DMS114 treated with DMSO at 0.1 percent for 48 hours (cell line): ENCODE measurements at regions not wholly inside any gene's neighbourhood (a gene's known extent, or its start where the extent isn't known, plus 50 kb on each side); places are given as distances from the start of the nearest gene placed in this dataset.

Experiments used
- DNase-seq: peaks from one replicate; lab custom pipeline; 2025; ENCODE audit not compliant: unreplicated experiment; lab: John Stamatoyannopoulos, UW

DNA sequence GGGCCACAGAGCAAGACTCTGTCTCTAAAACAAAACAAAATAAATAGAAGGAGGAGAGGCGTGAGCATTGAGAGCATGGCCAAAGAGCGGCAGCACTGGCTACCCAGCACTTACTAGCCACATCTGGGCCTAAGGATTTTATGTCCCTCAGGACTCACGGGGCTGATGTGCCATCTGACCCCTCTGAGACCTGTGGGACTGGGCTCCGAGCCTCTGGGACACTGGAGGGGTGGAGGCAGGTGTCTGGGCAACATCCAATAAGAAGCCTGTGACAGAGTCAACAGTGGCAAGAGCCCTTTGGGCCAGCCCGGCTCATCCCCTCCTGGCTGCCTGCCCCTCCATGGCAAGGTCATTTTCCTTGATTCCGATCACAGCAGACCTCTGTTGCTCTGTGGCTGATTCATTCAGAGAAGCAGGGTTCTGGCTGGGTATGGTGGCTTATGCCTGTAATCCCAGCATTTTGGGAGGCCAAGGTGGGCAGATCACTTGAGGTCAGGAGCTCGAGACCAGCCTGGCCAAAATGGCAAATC lies 60.7 kb downstream of the RRM2 start:
- DNase-seq: no peak

DNA sequence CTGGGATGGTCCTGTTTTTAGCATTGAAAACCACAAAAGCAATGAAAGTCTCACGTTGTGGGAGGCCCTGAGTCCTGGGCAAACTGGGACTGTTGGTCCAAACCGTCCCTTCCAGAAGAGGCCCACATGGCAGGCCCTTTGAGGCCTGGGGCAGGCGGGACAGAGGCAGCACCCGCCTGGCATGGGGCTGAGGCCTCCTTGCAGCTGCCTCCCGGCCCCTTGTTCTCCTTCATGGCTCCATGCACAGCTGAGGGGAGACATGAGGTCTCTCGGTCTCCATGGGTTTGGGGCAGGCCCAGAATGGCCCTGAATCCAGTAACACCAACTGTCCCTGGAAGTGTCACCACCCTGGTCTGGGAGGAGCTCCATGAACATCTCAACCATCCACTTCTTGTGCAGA lies 61.9 kb downstream of the RRM2 start:
- DNase-seq: no peak

DNA sequence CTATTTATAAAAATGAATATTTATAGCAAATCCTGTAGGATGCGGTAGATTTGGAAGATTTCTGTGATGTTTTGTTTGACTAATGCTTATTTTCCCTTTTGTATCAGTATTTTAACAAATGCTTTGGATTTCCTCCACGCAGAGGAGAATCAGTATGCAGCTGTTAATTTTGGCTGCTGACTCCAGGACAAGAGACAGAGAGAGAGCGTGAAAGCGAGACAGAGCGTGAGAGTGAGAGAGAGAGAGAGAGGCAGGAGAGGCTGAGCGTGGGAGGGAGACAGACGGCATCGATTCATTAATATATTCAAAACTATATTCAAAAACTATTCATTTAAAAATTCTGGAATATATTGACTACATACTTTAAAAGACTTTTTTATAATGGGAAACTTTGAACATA lies 62.5 kb downstream of the RRM2 start:
- DNase-seq: no peak

DNA sequence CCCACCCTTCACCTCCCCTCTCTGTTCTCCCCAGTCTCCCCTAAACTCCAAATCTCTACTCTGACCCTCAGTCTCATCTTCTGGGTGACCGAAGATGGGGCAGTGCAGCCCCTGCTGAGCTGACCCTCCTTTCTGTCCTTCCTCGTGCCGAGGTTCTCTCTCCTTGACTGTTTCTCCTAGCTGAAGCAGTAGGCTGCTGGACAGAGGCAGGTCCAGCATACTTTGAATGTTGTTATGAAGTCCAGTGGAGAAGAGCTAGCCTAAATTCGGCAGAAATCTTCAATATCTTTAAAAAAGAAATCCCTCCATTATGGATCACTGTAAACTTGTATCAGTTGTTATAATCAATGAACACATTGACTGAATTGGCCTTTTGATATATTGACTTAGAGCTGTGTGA lies 63.2 kb downstream of the RRM2 start:
- no peak for DNase-seq

DNA sequence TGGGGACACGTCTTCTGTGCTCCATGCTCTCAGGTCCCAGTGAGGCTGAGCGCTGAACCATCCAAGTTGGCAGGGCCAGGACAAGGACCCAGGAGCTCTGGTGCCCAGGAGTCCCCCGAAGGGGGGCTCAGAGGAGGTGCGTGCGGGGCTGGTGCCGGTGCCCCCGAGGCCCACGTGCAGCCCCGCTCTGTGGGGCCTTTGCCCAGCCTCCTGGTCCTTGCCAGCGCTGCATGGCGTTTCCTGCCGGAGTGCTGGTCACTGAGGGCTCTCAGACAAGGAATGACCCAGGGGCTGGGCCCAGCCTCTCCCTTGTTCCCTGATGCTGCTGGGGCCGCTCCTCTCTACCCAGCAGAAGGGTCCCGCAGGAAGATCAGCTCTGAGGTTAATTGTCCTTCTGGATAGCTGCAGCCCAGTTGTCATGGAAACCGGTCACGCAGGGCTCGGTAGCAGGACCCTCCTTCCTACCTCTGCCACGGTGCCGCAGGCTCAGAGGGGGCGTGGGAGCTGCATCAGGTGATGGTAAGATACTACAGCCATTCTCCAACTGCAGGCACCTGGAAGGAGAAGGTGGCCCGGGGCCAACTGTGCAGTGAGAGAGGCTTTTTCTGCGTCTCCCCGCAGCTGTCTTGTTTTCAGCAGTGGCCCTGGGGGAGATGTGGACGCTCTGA lies 64.5 kb downstream of the RRM2 start:
- no peak for DNase-seq

DNA sequence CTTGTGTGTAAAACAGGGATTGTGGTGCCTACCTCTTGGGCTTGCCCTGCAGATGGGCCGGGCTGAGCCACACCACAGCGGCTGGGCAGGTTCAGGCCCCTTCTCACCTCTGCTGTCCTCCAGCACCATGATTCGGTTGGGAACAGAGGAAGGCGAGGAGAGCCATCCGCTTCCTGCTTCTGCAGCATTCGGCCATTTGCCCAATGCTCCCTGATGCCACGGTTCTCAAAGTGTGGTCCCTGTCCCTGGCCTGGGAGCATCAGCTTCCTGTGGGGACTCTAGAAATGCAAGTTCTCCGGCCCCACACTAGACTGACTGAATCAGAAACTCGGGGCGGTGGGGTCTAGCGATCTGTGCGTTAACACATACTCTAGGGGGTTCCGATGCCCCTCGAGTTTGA lies 65.1 kb downstream of the RRM2 start:
- no peak for DNase-seq

DNA sequence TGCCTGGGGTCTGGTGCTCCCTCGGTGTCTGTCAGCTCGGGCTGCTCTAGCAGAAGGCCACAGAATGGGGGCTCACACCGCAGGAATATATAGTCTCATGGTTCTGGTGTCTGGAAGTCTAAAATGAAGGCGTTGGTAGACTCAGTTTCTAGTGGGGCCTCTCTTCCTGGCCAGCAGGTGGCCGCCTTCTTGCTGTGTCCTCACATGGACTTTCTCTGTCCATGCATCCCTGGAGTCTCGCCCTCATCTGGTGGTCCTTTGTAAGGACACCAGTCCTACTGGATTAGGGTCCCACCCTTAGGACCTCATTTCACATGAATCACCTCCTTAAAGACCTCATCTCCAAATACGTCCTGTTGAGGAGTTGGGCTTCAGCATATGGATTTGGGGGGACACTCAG lies 65.7 kb downstream of the RRM2 start:
- DNase-seq: peak; percentile 18

DNA sequence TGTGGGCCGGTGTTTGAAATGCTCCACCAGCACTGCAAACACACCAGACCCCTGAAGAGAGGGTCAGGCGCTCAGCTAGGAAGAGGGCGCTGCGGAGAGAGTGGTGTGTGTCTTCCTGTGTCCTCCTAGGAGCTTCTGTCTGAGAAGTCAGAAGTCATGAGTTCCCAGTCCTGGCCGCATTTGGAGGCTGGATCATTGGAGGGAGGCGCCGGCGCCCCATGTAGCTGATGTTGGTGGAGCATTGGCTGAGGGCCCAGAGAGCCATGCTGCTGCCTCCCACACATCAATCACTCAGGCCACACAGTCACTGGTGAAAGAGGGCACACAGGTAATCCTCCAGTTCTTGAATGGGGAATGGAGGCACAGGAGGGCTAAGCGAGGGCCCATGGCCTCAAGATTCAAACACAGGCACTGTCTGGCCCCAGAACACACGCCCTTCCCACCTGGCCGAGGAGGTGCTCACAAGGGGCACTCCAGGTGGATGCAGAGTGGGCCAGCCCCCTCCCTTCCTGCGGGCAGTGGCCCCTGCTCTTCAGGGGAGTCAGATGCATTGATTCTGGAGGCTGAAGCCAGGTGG lies 66.3 kb downstream of the RRM2 start:
- no peak for DNase-seq

DNA sequence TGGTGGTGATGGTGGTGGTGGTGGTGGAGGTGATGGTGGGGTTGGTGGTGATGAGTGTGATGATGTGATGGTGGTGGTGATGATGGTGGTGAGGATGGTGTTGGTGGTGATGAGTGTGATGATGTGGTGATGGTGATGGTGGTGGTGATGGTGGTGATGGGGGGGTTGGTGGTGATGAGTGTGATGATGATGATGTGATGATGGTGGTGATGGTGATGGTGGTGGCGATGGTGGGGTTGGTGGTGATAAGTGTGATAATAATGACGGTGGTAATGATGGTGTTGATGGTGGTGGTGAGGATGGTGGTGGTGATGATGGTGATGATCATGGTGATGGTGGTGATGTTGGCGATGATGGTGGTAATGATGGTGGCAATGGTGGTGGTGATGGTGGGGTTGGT lies 67.7 kb downstream of the RRM2 start:
- DNase-seq: no peak

DNA sequence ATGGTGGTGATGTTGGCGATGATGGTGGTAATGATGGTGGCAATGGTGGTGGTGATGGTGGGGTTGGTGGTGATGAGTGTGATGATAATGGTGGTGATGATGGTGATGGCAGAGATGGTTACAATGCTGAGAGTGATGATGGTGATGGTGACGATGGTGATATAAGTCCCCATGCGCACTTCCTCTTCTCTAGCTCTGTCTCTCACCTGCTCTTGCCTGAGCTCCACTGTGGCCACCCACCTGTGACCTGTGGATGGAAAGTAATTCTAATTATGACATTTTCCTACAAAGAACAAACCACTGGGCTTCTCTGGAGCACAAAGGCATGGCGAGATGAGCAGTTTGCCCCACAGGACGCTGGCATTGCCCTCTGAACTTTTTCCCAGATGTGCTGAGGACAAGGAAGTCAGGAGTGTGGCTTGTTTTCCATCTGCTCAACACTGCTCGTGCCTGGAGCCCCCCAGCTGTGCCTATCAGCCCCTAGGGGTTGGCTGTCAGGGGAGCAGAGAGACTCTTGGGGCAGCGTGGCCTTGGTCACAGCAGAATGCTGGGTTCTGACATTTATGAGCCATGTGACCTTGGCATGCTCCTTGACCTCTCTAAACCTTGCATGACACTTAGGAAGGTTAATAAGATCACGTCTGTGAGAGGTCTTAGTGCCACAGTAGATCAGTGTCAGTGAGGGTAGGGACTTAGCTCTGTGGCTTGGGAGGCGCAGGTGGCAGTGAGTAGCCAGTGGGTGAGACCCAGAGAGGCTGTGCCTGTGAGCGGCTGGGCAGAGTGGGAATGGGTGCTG lies 68.4 kb downstream of the RRM2 start:
- DNase-seq: no peak

DNA sequence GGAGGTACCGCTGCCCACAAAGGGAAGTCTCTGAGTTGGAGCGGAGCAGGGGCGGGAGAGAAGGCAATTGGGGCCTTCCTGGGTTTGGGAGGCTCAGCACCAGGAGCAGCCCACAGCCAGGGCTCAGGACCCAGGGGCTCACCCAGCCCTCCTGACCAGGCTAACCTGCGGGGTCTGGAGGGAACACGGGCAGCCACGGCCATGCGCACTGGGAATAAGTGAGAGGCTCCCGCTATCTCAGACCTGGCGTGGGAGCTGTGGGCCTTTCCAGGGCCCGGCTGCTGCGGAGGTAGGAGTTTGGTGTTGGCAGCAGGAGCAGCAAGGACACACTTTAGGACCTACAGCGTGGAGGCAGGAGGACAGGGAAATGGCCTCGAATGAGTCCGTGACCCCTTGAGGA lies 69.0 kb downstream of the RRM2 start:
- no peak for DNase-seq

DNA sequence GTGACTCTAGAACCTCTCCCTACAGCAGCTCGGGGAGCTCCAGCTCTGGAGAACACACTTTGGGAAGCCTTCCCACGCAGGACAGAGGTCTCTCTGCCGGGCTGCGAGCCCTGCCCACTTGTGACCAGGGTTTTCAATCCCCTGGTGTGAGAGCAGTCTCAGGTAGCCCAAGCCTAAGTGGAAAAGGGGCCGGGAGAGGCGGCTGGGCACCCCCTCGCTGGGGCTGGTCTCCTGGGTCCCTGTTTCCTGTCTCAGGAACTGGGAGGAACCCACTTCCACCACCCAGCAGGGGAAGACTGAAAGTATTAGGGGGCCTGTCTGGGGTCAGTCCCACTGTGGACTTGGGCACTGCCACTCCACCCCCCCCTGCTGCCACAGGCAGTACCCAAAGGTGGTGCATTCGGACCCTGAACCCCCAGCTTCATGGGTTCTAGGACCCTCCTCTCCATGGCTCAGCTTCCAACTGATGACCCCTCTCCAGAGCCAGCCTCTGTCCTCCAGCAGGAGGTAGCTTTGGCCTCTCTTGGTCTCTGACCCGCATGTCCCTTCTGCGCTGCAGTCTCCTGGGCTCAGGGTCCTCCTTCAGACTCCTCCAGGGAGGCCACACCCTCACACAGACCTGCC lies 70.0 kb downstream of the RRM2 start:
- DNase-seq: no peak

DNA sequence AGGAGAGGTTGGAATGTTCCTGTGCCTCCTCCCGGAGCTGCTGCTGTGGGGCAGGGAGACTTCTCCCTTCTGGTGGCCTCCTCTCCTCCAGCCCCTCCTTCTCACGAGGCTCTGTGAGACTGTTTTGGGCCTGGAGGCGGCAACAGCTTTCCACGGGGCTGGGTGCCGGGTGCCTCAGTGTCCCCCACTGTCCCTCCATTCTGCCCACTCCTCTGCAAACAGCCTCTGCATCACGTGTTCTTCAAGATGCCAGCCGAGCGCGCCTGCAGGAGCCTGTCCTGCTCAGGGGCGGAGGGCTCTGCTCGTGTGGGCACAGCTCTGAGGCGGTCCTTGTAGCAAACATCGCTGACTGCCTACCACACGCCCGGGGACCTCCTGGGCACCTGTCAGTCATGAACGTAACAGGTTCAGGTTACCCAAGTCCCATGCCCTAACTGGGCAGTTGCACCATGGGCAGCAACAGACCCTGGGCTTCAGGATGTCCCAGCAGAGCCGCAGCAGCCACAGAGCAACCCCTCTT lies 70.8 kb downstream of the RRM2 start:
- DNase-seq: no peak

DNA sequence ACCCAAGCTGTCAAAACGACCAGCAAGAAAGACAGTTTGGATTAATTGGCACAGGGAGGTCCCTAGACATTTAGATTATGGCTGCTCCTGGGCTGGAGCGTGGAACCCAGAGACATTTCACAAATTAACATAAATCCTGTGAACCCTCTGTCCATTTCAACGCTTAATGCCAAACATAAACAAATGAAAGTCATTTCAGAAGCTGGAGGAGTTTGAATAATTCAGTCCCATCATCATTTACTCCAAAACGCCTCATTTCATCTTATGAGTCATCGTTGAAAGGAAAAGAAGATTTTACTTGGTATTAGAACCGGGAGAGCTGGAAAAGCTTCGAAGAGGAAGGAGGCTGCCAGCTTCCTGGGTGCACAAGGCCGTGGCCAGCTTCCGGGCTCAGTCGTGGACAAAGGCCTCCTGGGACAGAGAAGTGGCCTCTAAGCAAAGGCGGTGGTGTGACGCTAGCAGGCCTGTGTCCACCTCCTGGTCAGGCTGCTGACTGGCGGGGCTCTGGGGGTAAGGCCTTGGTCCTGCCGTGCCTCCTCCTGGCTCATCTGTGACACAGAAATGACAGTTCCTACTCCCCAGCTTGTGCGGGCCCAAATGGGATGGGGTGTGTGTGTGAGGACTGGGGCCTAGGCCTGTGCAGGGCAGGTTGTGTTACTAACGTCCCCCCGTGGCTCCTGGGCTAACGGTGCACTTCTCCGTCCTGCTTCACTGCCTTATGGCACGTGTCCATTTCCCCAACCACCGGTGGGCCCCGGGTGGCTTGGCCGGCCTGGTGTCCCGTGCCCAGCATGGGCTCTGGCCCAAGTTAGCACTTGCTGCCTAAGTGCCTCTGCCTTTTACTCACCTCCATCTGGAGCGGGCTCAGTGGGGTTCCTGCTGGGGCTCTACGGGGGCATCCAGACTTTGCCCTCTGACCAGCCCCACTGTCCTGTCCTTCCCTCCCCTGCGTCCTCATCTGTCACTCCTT lies 71.6 kb downstream of the RRM2 start:
- no peak for DNase-seq

DNA sequence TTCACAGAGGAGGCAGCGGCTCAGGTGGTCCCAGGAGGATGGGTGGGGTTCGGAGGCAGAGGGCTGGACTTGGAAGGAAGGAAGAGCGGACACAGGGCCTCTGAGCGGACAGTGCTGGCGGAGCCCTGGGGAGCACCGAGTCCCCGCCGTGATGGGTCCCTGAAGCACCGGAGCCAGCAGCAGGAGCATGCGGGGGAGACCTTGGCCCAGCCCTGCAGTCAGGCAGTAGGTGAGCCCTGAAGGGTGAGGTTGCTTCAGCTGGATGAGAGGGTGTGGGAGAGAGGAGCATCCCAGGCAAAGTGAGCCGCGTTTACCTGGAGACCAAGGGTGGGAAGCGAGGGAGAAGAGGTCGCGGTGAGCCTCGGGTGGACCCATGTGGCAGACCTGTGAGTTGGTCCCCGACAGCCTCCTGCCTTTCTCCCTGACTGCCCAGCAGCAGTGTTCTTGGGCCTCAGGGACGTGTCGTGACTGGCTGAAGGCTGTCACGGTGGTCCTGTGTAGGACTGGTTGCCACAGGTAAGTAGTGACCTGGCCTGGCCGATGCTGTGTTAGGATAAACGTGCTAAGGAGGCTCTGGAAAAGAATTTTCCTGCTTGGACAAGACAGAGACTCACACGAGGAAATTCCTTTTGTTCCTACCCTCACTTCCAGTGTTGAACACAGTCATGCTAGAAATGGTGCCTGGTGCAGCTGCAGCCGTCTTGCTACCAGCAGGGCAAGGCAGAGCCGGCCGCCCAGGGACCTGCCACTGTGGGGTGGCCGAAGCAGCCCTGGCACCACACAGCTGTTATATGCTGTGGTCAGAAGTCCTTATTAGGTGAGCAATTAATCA lies 73.0 kb downstream of the RRM2 start:
- no peak for DNase-seq

DNA sequence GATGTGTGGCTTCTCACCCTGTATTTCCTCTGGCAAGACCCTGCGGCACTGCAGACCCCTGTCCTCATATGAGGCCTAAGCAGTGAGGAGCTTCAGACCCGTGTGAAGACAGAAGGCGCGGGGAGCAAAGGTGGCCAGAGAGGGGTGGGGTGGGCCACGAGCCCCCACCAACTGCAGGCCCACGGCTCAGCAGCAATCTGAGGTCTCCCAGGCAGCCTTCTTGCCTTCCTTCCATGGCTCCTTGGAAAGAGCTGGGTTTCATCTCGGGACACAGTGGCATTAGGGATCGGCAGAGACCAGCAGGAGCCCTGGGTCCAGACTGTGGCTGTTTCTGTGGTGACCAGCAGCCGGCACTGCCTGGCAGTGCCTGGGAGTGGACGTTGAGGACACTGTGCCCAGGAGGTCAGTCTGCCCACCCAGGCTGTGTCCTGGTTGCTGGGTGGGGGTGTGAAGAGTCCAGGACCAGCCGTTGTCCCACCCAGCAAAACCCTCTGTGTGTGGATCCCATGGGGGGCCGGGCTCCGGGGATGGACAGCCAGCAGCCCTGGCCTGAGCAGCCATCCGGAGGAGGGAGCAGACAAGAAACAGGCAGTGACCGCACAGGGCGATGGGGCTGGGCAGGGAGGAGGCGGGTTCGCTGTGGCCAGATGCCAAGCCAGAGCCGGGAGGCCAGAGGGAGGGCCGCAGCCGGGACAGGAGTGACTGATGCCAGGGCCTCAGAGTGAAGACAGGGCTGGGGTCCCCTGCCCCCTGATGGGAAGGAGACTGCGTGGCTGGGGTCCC lies 73.8 kb downstream of the RRM2 start:
- DNase-seq: no peak

DNA sequence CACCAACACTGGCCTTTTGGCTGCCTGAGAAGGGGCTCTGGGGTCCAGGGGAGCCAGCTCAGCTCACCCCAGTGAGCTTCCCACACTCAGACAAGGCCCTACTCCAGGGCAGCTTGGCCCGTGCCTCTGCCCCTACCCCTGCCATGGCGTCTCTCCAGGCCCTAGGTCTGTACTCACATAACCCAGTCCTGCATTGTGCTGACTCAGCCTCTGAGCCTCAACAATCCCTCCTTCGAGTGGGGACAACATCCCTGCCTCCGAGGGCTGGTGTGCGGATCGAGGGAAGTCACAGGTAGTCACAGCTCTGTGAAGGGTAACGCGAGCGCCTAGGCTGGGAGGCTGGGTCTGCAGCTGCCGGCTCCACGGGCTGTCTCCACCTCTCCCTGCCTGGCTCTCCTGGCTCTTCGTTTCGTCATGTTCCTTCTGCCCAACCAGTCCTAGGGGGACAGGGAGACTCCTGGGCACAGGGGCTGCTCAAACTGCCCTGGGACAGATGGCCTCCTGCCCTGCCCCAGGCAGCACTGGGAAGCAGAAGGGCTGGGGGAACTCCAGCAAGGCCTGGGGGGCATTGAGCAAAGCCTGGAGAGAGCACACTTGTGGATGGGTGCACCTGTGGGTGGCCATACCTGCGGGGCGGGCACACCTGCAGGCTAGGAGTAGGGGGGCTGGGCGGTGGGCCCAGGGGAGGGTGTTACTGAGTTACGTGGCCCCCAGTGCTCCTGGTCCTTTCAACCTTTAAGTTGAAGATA lies 74.6 kb downstream of the RRM2 start:
- DNase-seq: no peak

DNA sequence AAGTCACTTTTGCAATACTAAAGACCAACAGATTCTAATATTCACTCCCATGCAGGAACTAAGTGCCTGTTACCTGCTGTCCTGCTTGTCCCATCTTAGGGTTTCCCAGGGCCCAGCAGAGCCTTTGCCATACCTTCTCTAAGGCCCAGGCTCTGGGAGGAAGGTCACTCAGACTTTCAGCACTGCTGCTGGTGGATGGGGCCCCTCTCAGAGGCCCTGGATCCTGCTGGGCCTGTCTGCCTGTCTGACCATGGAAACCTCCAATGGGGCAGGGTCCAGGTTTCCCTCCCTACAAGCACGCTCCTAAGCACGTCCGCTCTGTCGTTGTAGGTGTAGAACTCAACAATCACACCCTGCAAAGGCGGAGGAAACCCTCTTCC lies 75.1 kb downstream of the RRM2 start:
- no peak for DNase-seq
